ENCODE measurements at regions not wholly inside any gene's neighbourhood (a gene's known extent, or its start where the extent isn't known, plus 50 kb on each side); places are given as distances from the start of the nearest gene placed in this dataset.

GRCh38 chr5:92552206-92553160 is 1028.5 kb downstream of the NR2F1-AS1 start:
- Histone ChIP-seq H3K27ac (ENCODE audit: low read length in 2 of 2) (no peak overlapping the region), H2AFZ (ENCODE audit: insufficient read depth, low read depth, low read length, poor library complexity, severe bottlenecking) (no peak overlapping the region), H3K36me3 (replicated peaks in 1 of 2; ENCODE audit: control extremely low read depth in 1 of 2, control insufficient read depth in 1 of 2, extremely low read depth in 1 of 2, insufficient read depth in 2 of 2, low read length in 1 of 2) (no peaks in the 10 kb centered on the region), H3K4me3 (ENCODE audit: control extremely low read depth in 1 of 5, extremely low read depth in 1 of 5, insufficient read depth in 1 of 5, low read depth in 2 of 5, low read length in 4 of 5) (no peak overlapping the region), H3K4me1 (ENCODE audit: control insufficient read depth in 2 of 2, insufficient read depth in 2 of 2, low read length in 2 of 2) (no peaks in the 10 kb centered on the region), H3K4me2 (replicated peaks; ENCODE audit: low read depth, low read length, poor library complexity, severe bottlenecking) (no peak overlapping the region), H3K27me3 (replicated peaks in 1 of 4; ENCODE audit: control extremely low read depth in 1 of 4, control insufficient read depth in 3 of 4, insufficient read depth in 4 of 4, low read length in 3 of 4) (no peaks in the 10 kb centered on the region), H3K9me3 (ENCODE audit: control extremely low read depth in 1 of 3, control insufficient read depth in 2 of 3, insufficient read depth in 1 of 3, low read length in 2 of 3) (peaks cover 0 to 3% (median 0%) of the 10 kb centered on the region in 3 donors), H3K9ac (ENCODE audit: low read length) (no peak overlapping the region), H3K79me2 (ENCODE audit: control insufficient read depth, insufficient read depth, low read length) (no peaks in the 10 kb centered on the region), H4K20me1 (ENCODE audit: control insufficient read depth, insufficient read depth, low read length, poor library complexity, severe bottlenecking) (no peaks in the 10 kb centered on the region)
- CTCF ChIA-PET, result no interaction called here
- WGBS (ENCODE audit: insufficient coverage), result no CpG with 5 or more reads among the region's 8 CpGs
- Mint-ChIP-seq H3K27ac (no peak overlapping the region), H3K4me3 (no peak overlapping the region), H3K9me3 (ENCODE audit: insufficient read depth) (no peaks in the 10 kb centered on the region), H3K27me3 (no peaks in the 10 kb centered on the region), H3K4me1 (no peaks in the 10 kb centered on the region)
- ATAC-seq (ENCODE audit: low read depth) (no peak), DNase-seq (no peak)
- POLR2A ChIA-PET, result no interaction called here
- TF ChIP-seq CTCF (IDR thresholded peaks at IDR 0.05) (no peak), EZH2 (IDR thresholded peaks at IDR 0.05; ENCODE audit: borderline replicate concordance, insufficient read depth, low read depth, low read length, poor library complexity, severe bottlenecking) (no peak)
- intact Hi-C loops (cut with micrococcal nuclease), result no loop called here

GRCh38 chr5:92548346-92548745 is 1032.7 kb downstream of the NR2F1-AS1 start:
- no peaks in the 10 kb centered on the region for H3K27me3 Mint-ChIP-seq

More at GRCh38 chr5:92548346-92548745, 1032.7 kb downstream of the NR2F1-AS1 start:
- WGBS (ENCODE audit: insufficient coverage), result no CpG with 5 or more reads among the region's 2 CpGs
- H3K4me1 ChIP-seq (ENCODE audit: control insufficient read depth in 2 of 2, insufficient read depth in 2 of 2, low read length in 2 of 2), result no peaks in the 10 kb centered on the region
- no peaks in the 10 kb centered on the region for H3K79me2 ChIP-seq (ENCODE audit: control insufficient read depth, insufficient read depth, low read length)
- Mint-ChIP-seq H3K27ac (no peak overlapping the region), H3K9me3 (ENCODE audit: insufficient read depth) (no peaks in the 10 kb centered on the region), H3K4me1 (no peaks in the 10 kb centered on the region), H3K4me3 (no peak overlapping the region)
- DNase-seq, result no peak
- ChIA-PET CTCF (no interaction called here), POLR2A (no interaction called here)
- intact Hi-C loops (cut with micrococcal nuclease), result no loop called here
- H3K27ac ChIP-seq (ENCODE audit: low read length in 2 of 2), result no peak overlapping the region
- no peaks in the 10 kb centered on the region for H4K20me1 ChIP-seq (ENCODE audit: control insufficient read depth, insufficient read depth, low read length, poor library complexity, severe bottlenecking)
- H3K9me3 ChIP-seq (ENCODE audit: control extremely low read depth in 1 of 3, control insufficient read depth in 2 of 3, insufficient read depth in 1 of 3, low read length in 2 of 3), result no peaks in the 10 kb centered on the region
- H3K27me3 ChIP-seq (replicated peaks in 1 of 4; ENCODE audit: control extremely low read depth in 1 of 4, control insufficient read depth in 3 of 4, insufficient read depth in 4 of 4, low read length in 3 of 4), result no peaks in the 10 kb centered on the region
- no peak overlapping the region for H2AFZ ChIP-seq (ENCODE audit: insufficient read depth, low read depth, low read length, poor library complexity, severe bottlenecking)
- ATAC-seq (ENCODE audit: low read depth), result no peak
- H3K4me3 ChIP-seq (ENCODE audit: control extremely low read depth in 1 of 5, extremely low read depth in 1 of 5, insufficient read depth in 1 of 5, low read depth in 2 of 5, low read length in 4 of 5), result no peak overlapping the region
- no peaks in the 10 kb centered on the region for H3K36me3 ChIP-seq (replicated peaks in 1 of 2; ENCODE audit: control extremely low read depth in 1 of 2, control insufficient read depth in 1 of 2, extremely low read depth in 1 of 2, insufficient read depth in 2 of 2, low read length in 1 of 2)
- TF ChIP-seq CTCF (IDR thresholded peaks at IDR 0.05) (no peak), EZH2 (IDR thresholded peaks at IDR 0.05; ENCODE audit: borderline replicate concordance, insufficient read depth, low read depth, low read length, poor library complexity, severe bottlenecking) (no peak)
- H3K4me2 ChIP-seq (replicated peaks; ENCODE audit: low read depth, low read length, poor library complexity, severe bottlenecking), result no peak overlapping the region
- H3K9ac ChIP-seq (ENCODE audit: low read length), result no peak overlapping the region

All from B cell (primary cell).